GDM1 (cell line): ENCODE measurements at regions not wholly inside any gene's neighbourhood (a gene's known extent, or its start where the extent isn't known, plus 50 kb on each side); places are given as distances from the start of the nearest gene placed in this dataset.

Source experiments
- DNase-seq: peaks from one replicate; lab custom pipeline; 2025; lab: John Stamatoyannopoulos, UW

DNA sequence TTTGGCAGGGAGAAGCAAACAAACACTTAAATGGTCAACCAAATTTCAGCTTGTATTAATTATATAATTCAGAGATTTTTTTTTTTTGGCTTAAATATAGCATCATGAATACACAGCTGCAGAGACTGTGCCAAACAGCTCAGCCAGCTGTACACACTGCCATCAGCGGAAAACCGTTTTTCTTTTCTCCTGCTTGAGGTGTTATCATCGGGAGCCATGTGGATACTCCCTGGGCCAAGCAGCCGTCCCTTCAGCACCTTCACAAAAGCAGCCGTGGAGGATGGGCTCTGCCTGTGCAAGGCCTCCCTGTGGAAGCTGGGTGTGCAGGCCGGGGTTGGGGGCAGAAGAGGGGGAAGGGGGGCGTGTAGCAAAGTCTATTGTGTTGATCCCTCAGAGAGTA, 85.0 kb downstream of the NUF2 start:
- no peak for DNase-seq

DNA sequence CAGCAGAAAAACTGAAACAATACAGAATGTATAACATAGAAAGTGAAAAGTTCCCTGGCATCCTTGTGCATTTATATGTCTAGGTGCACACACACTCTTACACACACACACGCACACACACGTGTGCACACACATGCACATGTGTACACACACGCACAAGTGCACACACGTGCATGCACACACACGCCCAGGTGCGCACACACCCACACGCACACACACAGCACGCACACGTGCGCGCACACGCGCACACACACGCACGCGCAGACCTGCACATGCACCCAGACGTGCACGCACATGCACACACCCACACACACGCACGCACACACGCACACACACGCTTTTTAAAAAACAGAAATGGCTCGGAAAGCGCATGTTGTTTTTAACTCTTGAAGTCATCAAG, 86.5 kb downstream of the NUF2 start:
- no peak for DNase-seq

DNA sequence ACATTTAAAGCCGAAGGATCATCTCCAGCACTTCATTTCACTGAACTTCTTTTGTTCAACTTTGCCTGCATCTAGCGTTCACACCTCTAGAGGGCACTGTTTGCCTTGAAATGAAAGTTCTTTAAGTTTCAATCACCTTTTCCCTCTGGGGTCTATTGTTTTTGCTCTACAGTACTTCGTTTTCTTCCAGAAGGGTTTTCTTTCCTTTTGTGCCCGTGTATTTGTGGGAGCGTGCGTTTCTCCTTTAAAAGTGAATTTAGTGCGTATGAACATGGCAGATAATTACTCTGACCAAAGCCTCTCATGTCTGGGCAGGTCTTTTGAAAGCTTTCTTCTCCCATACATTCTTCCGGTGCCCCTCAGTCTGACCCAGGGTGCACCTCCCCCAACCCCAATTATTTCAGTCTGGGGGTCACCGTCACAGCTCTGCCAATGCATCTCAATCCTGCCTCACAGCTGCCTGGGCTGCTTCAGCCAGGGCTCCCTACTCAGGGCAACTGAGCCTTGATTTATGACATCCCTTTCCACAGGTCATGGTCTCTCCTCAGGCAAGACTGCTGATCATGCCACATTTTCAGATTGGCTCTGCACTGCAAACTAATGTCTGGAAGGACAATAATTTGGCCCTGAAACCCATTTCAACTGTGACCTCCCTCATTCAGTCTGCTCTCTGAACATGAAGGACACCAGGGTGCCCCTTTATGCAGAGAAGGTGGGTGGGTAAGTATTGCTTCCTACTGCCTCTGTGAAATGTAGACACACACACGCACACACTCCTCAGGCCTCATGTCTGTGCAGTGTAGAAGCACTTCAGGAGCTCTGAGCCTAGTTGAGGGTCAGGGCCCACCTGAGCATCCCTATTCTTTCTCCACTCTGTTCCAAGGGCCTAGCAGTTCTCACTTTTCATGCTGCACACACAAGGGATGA, 88.6 kb downstream of the NUF2 start:
- DNase-seq, result no peak

DNA sequence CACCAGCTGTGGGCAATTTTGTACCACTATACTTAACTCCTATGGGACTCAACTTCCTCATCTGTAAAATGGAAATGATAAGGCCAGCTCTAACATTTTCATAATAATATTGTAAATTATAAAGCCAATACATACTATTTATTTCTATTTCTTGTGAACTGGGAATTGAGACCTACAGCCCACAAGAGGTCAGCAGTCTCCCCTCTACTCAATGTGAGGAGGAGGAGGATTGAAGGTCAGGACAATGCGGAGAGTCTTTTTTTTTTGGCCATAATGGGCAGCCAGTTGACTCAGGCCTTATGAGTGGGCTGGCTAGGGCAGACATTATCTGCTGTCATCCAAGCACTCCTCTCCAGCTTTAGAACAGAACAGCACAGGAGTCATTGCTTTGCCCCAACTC, 90.5 kb downstream of the NUF2 start:
- DNase-seq, result no peak

DNA sequence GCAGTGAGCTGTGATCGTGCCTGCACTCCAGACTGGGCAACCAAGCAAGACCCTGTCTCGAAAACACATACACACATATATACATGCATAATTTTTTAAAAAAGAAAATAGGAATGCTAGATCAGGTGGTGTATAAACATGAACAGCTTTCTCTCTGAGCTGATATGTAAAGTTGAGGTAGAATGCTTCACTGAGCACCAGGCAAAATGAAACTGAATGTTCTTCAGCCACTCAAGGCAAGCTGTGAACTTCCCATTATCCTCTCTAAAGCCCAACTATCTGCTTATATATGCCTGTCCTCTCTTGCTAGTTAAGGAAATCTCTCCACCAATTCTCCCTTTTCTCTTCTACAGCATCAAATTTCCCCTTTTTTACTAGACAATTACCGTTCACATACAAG, 93.0 kb downstream of the NUF2 start:
- no peak for DNase-seq

DNA sequence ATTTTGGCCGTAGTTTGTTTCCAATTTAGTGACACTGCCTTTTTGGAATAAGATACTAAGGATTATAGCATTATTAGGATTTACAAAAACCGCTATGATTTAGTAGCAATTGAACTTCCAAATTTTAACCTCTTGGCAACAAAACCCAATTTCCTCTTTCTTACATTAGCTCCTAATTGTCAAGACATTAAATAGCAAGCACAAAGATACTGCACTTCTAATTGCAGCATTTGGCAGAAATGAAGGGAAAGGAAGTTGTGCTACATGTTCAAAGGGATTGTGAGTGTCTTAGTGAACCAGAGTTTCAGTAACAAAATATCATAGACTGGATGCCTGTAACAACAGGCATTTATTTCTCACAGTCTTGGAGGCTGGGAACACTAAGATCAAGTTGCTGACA, 99.9 kb downstream of the NUF2 start:
- no peak for DNase-seq

DNA sequence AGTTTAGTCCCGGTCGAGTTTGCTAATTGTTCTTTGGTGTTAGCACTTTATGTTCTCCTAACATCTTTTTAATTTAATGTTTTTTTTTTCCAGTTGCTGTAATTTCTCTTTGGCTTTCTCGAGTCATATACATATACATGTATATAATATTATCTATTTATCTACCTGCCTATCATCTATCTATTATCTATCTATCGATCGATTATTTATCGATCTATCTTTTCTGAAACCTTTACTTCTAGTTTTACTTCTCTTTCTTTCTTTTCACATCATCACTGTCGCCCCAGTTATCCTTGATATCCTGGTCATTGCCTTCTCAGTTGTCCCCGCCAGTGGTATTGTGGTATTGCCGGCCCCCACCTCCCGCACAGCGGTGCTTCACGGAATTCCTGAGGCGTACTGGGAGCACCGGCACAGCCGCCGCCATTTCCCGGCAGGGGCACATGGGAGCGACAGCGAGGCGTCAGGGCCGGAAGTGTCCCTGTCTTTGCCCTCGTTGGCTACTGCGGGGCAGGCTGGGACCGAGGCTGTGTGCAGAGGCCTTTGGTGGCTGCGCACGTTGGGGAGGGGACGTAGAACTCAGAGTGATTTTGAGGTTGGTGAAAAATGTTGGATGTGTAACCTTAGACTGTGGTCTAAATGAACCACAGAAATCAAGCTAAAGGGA, 101.1 kb downstream of the NUF2 start:
- no peak for DNase-seq

DNA sequence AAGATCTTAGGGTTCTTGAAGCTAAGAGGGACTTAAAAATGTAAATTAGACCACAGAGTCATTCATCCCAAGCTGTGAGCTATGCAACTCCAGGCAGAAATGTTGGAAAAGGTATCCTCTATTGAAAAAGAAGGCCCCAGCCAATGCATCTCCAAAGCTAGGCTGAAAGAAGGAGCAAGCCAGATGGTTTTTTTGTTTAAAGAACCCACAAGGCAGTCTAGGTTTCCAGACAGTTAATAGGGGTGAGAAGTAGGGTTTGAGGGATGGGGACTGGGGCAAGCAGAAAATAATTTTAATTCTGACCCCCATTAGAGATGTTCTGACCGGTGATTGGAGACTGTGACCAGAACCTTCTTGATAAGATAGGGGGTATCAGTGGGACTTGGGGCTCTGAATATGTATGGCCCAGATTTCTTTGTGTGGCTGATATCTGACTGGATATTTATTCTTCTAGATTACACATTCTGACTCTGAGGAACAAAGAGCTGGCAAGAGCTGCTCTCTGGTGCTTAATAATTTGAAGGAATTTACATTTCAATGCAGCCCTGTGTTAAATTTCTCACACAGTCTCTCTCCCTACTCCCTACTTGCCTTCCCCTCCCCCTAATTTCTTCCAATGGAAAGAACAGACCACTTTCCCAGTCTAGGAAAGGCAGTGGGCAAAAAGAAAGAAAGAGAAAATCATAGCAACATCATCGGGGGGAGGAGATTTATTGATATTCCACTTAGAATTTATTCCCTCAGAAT, 104.9 kb downstream of the NUF2 start:
- DNase-seq, result no peak

DNA sequence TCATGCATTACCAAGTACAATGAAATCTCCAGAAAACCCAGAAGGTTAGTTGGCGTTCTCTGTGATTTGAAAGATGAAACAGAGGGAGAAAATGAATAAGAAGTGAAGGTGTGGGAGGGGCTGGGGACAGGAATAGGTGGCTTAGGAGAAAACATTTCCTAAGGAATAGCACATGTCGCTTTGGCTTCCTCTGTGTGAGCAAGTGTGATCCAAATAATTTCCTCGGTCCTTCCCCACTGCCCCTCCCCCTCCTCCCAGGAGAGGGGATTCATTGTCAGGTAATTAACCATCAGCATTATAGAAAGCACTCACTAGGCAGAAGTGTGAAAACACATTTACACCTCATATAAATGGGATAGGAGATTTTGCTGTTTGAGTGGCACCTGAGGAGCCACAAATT, 105.5 kb downstream of the NUF2 start:
- DNase-seq, result no peak

DNA sequence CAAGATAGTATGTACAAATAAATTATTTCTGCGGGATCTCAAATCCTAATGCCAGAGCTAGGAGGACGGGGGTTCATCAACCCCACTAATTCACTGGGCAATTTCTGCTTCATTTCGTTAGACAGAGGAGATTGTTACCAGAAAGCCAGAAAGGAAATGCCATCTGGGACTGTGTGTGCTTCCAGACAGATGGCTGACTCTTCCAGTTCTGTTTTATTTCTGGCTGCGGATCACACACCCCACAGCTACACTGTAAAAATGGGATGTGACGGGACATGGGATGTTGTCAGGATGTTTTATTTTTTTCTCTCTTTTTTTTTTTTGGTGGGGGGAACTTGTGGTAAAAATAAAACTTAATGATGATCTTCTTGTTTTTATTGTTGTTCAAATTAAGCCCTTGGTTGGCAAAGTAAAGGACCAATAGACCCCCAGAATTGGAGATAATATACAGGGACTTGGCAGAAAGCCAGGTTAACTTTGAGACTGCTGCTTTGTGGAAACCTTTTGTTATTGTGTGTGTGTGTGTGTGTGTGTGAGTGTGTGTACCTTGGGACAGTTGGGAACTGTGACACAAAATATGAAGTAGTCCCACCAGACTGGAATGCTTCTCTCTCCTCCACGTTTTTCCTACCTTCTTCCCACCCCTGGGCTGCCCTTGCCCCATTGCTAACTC, 114.5 kb downstream of the NUF2 start:
- no peak for DNase-seq

DNA sequence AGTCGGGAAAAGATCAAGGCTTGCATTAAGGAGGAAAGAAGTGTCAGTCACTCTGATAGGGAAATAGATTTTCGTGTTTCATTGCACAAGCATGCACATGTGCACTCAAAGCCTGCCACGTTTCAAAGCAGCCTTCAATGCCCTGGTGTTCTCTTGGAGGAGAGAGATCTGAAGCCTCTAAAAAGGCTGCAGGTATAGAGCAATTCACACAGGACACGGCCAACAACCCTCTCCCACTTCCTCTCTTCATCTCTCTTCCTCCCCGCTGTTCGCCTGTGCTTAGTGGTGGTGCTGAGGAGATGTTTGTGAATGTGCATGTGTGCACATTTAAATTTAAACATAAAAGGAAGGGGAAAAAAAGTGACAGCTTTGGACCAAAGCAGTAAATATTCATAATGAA, 117.7 kb downstream of the NUF2 start:
- DNase-seq, result no peak

DNA sequence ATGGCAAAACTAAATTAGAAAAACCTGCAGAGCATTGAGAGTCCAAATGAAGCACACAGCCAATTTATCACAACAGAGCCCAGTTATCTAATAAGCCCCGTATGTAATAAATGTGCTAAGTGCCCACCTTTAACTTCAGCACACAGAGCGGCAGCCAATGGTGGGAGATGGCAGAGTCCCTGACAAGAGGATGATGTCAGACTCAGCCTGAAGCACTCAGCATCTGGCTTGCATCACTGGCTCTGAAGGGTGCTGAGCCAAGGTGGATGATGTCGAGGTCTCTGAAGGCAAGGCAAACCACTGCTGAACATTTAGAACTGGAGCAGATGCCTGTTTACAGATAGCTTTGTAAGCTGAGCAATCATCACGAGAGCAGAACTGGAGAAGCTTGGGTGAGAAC, 118.3 kb downstream of the NUF2 start:
- no peak for DNase-seq

DNA sequence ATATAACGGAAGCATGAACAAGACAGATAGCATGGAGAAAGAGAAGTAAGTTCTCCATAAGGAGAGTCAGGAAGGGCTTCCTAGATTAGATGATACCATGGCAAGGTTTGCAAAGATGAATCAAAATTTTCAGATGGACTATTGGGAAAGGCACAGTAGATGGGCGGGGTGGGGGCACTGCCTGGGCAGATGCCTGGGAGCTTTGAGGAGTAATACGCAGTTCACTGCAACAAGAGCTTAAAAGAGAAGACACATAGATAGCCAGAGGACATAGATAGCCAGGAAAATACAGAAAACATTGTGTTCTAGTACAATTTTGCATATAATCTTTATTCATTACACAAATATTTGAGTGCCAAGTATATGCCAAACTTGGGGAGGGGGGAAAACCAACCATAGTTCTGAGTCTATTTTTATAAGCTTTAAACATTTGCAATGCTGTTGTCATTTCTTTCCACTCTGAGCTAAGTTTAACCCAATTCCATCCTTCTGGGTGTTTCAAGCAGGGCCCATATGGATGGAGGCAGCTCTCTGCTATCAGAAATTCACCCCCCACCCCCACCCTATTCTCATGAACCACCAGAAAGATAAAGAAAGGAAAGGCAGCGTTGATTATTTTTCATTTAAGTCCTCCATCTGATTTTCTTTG, 120.6 kb downstream of the NUF2 start:
- no peak for DNase-seq

DNA sequence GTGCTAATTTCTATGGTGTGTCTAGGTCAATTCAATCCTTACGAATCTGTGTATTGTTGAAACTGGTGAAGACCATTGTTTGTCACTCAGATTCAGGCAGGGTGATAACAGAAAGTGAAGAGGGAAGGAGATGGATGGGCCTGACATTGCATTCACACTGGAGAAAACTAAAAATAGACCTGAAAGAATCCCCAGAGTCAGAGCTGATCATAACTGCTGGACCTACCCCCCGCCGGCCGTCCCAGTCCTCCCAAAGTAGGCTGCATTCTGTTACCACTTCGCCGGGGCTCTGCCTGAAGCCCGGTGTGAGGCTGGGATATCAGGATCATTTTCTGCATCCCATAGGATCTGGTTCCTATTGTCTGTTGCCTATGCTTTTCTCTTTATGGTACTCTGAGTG, 121.1 kb downstream of the NUF2 start:
- no peak for DNase-seq

DNA sequence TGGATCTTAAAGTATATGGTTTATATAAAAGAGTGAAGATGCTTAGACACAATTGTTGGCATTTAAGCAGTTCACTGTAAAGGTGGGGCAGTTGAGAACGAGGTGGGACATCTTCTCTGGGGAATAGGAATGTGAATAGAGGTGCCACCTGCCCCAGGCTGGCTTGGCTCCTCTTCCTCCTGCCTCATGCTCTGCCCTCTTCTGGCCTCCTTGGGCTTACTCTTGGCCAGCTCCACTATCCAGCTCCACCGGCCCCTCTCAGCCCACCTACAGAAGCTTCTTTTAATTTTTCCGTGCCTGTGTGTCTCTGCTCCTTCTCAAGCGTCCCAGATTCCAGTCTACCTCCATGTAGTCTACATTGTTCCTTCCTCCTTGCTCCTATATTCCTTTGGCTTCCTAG, 122.1 kb downstream of the NUF2 start:
- no peak for DNase-seq

DNA sequence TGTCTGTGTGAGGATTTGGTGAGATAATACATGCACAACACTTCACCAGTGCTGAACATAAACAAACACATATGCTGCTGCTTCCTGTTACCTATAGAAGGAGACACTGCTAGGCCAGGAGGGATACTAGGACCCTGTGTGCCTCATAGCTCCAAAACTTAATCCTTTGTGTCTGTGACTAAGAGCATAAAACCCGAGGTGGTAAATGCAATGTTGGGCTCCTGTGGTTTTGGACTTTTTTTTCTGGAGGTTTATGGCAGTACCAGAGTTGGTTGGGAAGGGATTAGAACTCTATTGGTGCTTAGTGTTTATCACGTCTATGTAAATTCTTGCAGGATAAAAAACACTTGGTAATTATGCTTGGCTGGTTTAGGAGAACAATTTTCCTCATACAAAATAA, 122.9 kb downstream of the NUF2 start:
- DNase-seq, result no peak

DNA sequence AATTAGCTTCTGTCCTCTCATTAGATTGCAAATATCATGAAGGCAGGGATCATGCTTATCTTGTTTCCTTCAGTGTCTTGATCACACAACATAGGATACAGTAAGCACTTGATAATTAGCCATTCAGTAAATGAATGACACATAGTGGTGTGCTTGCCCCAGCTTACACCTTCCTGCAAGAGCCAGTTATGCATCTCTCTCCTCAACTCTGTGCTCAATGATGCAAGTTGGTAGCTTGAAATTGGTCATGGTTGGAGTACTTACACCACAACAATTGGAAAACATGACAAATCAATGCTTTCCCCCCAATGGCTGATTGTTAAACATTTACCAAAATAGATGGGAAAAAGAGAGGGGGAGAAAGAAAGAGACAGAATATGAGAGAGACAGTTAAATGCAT, 129.2 kb downstream of the NUF2 start:
- no peak for DNase-seq

DNA sequence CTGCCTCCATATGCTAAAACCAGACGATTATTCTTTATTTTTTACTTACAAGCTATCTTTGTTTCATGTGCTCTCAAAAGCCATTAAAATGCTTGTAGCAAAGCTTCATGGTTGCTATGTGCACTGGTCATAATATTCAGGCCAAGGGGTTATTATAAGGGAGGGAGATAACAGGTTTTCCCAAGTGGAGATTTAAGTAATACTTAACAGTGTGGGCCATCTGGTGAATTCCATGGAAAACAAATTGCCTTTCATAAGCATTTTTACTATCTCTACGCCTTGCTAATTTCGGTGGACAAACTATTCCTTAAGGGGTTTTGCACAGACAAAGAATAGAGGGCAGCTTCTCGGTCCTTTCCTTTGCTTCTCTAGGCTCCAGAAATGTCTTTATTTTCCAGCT, 137.8 kb downstream of the NUF2 start:
- no peak for DNase-seq

DNA sequence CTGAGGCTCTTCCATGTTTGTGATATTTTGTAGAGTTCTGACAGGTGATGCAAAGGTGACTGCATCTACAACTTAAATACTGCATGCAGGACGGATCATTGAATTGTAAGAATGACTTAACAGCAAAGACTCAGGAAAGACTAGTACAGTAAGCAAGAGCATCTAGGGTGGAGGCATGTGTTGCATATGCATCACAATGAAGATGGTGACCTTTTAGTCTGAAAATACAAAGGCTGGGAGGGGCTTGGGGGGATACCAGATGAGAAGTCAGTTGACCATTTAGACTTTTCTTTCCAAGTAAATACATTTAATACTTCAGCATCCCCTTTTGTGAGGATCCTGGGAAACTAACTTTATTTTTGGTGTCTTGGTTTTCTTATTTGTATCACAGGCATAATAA, 145.5 kb downstream of the NUF2 start:
- DNase-seq, result no peak

DNA sequence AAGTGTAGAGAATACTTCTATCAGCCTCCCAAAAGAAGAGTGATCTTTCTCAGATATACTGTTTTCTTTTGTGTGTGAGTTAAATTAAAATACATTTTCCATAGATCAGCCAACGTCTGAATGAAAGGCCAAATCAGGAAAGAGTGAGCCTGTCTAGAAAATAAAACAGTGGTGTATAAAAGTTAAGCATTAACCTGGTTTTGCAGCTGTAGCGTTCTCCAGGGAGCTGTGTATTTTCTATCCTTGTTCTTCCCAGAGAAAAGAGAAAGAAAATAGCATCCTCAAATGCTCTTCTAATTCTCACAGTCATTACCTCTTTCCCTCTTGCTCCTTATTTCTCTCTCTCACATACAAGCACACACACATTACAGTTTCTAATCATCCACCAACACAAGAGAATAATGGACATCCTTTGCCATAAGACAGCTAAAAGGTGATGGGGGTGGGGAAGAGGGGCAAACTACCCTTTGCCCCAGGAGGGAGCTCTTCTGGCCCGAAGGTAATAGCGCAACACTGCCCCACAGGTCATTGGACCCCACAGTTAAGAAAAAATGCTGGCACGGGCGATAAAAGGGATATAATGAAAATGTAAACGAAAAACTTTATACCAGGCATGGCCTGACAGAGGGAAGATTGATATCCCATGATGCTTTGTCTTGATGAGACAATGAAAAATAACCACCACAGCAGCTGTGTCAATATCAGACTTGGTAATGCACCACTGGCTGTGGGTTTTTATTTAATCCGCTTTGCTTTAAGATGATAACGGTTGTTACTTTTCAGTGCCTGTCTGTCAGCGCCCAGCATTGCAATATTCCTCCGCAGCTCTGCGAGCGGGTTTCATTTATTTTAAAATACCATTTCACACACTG, 150.3 kb downstream of the NUF2 start:
- DNase-seq, result no peak
